Activated CD8-positive, alpha-beta T cell treated with anti-CD3 and anti-CD28 coated beads for 36 hours (primary cell): ENCODE measurements at regions not wholly inside any gene's neighbourhood (a gene's known extent, or its start where the extent isn't known, plus 50 kb on each side); places are given as distances from the start of the nearest gene placed in this dataset.

ENCODE experiments used
- ATAC-seq: fragments of 200-7000 bp; cut with Tn5 transposase; one replicate; pipeline ENCODE4 v1.10.0; 2021; ENCODE audit warnings: mild to moderate bottlenecking, moderate library complexity
- CTCF ChIA-PET: fragments of 350-600 bp; sonication (Branson Sonifier 250); formaldehyde crosslinking; loops from one replicate; lab custom pipeline; 2021; ENCODE audit warnings: antibody characterized with exemption; lab: Charles Lee
- POLR2A ChIA-PET: fragments of 350-600 bp; sonication (Branson Sonifier 250); formaldehyde crosslinking; loops from one replicate; lab custom pipeline; 2021; ENCODE audit warnings: antibody characterized with exemption; lab: Charles Lee
- DNase-seq: peaks from one replicate; pipeline ENCODE4 v3.0.0-alpha.2; 2020
- H3K27ac Mint-ChIP-seq: one replicate; pipeline ENCODE4 v1.8.0; 2021; ENCODE audit warnings: mild to moderate bottlenecking, mixed read lengths
- H3K27me3 Mint-ChIP-seq: one replicate; pipeline ENCODE4 v1.8.0; 2021; ENCODE audit warnings: mixed read lengths
- H3K36me3 Mint-ChIP-seq: one replicate; pipeline ENCODE4 v1.8.0; 2021; ENCODE audit warnings: low read depth, mixed read lengths
- H3K4me1 Mint-ChIP-seq: one replicate; pipeline ENCODE4 v1.8.0; 2021; ENCODE audit warnings: low read depth, mixed read lengths
- H3K4me3 Mint-ChIP-seq: one replicate; pipeline ENCODE4 v1.8.0; 2021; ENCODE audit warnings: mild to moderate bottlenecking, moderate library complexity, mixed read lengths
- H3K9me3 Mint-ChIP-seq: one replicate; pipeline ENCODE4 v1.8.0; 2021; ENCODE audit warnings: mixed read lengths
- CTCF ChIP-seq: fragments of 200-600 bp; IDR thresholded peaks from one replicate; pipeline ENCODE4 v1.8.0; 2022; ENCODE audit warnings: antibody characterized with exemption, mild to moderate bottlenecking
- intact Hi-C: fragments of 100-400 bp; cut with micrococcal nuclease; formaldehyde crosslinking; loops from one replicate; pipeline ENCODE4 v1.10.0; 2022

- no peaks in the 10 kb centered on the region for H3K36me3 Mint-ChIP-seq
- TF ChIP-seq CTCF = no peak
- DNase-seq = no peak
- H3K4me3 Mint-ChIP-seq = no peak overlapping the region
- POLR2A ChIA-PET = no interaction called here
- intact Hi-C loops = no loop called here
- H3K27me3 Mint-ChIP-seq = peaks cover 20% of the 10 kb centered on the region
- CTCF ChIA-PET = interaction anchor here (0.7 kb wide), 1 partner anchor 531 kb away, joined by 3 read pairs; no protein-coding TSS in a partner anchor
- no peak overlapping the region for H3K27ac Mint-ChIP-seq
- no peaks in the 10 kb centered on the region for H3K4me1 Mint-ChIP-seq
- H3K9me3 Mint-ChIP-seq = no peaks in the 10 kb centered on the region
- ATAC-seq = no peak
Measured at GRCh38 chr11:134541951-134542350, 129.9 kb upstream of the B3GAT1 start.

GRCh38 chr11:134541355-134541754 lies 129.3 kb upstream of the B3GAT1 start:
- Mint-ChIP-seq H3K36me3 (no peaks in the 10 kb centered on the region), H3K4me3 (no peak overlapping the region), H3K27ac (no peak overlapping the region), H3K9me3 (no peaks in the 10 kb centered on the region), H3K27me3 (peaks cover 19% of the 10 kb centered on the region), H3K4me1 (no peaks in the 10 kb centered on the region)
- CTCF ChIA-PET = interaction anchor here (0.7 kb wide), 1 partner anchor 531 kb away, joined by 3 read pairs; no protein-coding TSS in a partner anchor
- intact Hi-C loops = no loop called here
- no peak for TF ChIP-seq CTCF
- ATAC-seq (no peak), DNase-seq (no peak)
- POLR2A ChIA-PET = no interaction called here

GRCh38 chr11:134539285-134539684 lies 127.2 kb upstream of the B3GAT1 start:
- Mint-ChIP-seq H3K27ac (no peak overlapping the region), H3K36me3 (no peaks in the 10 kb centered on the region), H3K4me3 (no peak overlapping the region), H3K9me3 (no peaks in the 10 kb centered on the region), H3K4me1 (no peaks in the 10 kb centered on the region), H3K27me3 (peaks cover 22% of the 10 kb centered on the region)
- intact Hi-C loops = no loop called here
- ATAC-seq (no peak), DNase-seq (no peak)
- ChIA-PET CTCF (no interaction called here), POLR2A (no interaction called here)
- no peak for TF ChIP-seq CTCF

GRCh38 chr11:134538742-134539141 lies 126.7 kb upstream of the B3GAT1 start:
- Mint-ChIP-seq H3K27ac (no peak overlapping the region), H3K27me3 (peaks cover 22% of the 10 kb centered on the region), H3K4me1 (no peaks in the 10 kb centered on the region), H3K9me3 (no peaks in the 10 kb centered on the region), H3K36me3 (no peaks in the 10 kb centered on the region), H3K4me3 (no peak overlapping the region)
- DNase-seq (no peak), ATAC-seq (no peak)
- ChIA-PET CTCF (no interaction called here), POLR2A (no interaction called here)
- no peak for TF ChIP-seq CTCF
- intact Hi-C loops = no loop called here

GRCh38 chr11:134537941-134538340 lies 125.9 kb upstream of the B3GAT1 start:
- no peak for ATAC-seq
- Mint-ChIP-seq H3K9me3 (no peaks in the 10 kb centered on the region), H3K4me3 (no peak overlapping the region), H3K36me3 (no peaks in the 10 kb centered on the region), H3K27ac (no peak overlapping the region), H3K27me3 (peaks cover 22% of the 10 kb centered on the region), H3K4me1 (no peaks in the 10 kb centered on the region)
- no peak for DNase-seq
- intact Hi-C loops = no loop called here
- TF ChIP-seq CTCF = no peak
- CTCF ChIA-PET = no interaction called here
- POLR2A ChIA-PET = interaction anchor here (0.5 kb wide), 1 partner anchor 32 kb away, joined by 3 read pairs; no protein-coding TSS in a partner anchor
